Astrocyte of the spinal cord (primary cell): ENCODE measurements at regions not wholly inside any gene's neighbourhood (a gene's known extent, or its start where the extent isn't known, plus 50 kb on each side); places are given as distances from the start of the nearest gene placed in this dataset.

ENCODE experiments used
- DNase-seq: peaks from one replicate; pipeline ENCODE4 v3.0.0; 2011; ENCODE audit warnings: low read depth, low spot score
- H3K4me3 ChIP-seq: 2 replicates; pipeline ENCODE4 v1.5.1; 2011; ENCODE audit warnings: low read depth, mild to moderate bottlenecking, low read length, moderate library complexity
- in situ Hi-C: cut with HindIII; loops from 2 replicates; pipeline ENCODE4 v1.10.0; 2017; ENCODE audit warnings: low sequenced_read_pairs
- TF ChIP-seq, protein P1 (sequence below): IDR thresholded peaks from 2 replicates; pipeline ENCODE4 v1.5.1; 2012; ENCODE audit warnings: low read depth, mild to moderate bottlenecking, low read length, inconsistent platforms

DNA sequence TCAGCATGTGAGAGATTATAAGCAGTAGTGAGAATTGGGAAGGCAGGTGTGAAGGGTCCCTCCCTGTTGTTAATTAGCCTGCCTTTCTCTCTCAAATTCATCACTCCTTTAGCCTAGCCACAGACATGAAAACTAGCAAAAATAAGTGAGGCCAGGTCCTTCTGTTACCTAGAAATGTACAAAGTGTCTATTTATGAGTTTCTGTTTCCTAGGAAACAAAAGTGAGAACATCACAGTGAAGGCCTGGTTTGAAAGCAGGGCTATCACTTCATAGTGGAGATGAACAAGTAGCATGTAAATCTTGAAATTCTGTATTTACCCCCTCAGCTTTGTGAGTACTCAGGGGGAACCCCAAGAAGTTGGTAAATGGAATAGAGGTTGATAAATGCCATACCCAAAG is 78.2 kb upstream of the UMPS start:
- TF ChIP-seq, protein P1, sequence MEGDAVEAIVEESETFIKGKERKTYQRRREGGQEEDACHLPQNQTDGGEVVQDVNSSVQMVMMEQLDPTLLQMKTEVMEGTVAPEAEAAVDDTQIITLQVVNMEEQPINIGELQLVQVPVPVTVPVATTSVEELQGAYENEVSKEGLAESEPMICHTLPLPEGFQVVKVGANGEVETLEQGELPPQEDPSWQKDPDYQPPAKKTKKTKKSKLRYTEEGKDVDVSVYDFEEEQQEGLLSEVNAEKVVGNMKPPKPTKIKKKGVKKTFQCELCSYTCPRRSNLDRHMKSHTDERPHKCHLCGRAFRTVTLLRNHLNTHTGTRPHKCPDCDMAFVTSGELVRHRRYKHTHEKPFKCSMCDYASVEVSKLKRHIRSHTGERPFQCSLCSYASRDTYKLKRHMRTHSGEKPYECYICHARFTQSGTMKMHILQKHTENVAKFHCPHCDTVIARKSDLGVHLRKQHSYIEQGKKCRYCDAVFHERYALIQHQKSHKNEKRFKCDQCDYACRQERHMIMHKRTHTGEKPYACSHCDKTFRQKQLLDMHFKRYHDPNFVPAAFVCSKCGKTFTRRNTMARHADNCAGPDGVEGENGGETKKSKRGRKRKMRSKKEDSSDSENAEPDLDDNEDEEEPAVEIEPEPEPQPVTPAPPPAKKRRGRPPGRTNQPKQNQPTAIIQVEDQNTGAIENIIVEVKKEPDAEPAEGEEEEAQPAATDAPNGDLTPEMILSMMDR: no peak
- DNase-seq: no peak
- H3K4me3 ChIP-seq: no peak overlapping the region
- in situ Hi-C loops: no loop called here

DNA sequence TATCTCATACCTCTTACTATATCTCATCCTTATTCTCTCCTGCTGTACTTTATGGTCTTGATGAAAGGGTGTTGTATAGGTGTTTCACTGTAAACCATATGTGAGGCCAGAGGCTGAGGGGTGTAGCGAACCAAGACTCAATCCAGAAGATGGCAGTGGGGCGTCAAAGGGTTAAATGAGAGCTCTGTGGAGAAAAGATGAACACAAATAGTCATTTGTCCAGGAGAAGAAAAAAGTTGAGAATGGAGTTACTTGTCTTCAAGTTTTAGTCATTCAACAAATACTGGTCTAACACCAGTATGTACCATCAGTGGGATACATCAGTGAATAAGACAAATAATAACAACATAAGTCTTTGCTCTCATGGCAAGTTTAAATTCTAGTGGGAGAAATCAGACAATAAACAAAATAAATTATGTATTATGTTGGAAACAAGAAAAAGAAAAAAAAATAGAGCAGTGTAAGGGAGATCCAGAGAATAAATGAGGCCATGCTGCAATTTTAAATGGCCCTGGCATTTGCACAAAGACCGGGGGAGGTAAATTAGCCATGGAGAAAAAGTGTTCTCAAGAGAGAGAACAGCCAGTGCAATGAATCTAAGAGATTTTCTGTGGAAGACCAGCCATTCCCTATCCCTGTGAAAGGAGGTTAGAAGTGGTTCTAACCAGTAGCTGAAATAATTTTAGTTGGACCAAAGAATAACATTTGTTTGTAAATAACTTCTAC is 77.0 kb upstream of the UMPS start:
- no peak overlapping the region for H3K4me3 ChIP-seq
- TF ChIP-seq, protein P1: no peak
- in situ Hi-C loops: no loop called here
- no peak for DNase-seq

DNA sequence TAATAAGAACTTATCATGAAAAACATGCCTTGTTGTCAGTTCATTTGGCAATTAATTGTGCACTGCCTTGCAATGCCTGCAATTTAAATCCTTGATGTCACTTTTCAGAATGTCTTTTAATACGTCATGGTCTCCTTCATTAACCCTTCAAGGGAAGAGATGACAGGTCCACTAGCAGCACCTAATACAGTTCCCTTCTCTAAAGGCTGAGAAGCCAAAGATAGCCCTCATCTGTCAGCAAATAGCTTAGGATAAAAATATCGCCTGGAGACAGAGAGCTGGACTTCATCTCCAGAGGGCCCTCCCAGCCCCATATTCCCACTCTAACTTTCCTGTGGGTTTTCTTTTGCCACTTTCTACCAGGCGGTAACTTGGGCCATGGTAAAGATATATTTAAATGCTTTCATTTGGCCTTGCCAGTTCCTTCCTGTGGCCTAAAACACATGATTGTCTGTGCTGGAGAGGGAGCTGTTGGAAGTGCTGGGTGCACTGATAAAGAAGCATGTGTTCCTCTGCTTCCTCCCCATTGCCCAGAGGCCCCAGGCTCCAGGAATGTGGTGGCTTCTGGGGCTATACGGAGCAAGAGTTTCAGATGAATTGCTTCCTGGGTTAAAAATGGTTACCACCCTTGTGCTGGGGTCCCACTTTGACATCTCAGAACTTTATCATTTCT is 76.3 kb upstream of the UMPS start:
- H3K4me3 ChIP-seq: no peak overlapping the region
- no peak for DNase-seq
- in situ Hi-C loops: no loop called here
- TF ChIP-seq, protein P1: no peak

DNA sequence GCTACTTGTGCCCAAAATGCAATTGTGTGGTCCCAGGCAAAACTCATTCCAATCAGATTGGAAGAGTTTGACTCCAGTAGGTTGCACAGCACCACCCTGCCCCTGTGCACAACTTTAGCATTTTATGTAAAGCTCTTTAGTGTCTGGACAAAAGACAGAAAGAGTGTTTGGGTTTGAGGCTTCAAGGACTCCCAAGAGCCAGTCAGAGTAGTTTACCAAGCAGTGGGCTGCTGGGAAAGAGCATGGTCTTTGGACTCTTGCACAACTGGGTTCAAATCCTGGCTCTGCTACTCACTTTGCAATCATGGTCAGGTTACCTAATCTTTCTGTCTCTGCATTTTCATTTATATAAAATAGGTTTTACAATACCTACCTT is 75.8 kb upstream of the UMPS start:
- TF ChIP-seq, protein P1: no peak
- H3K4me3 ChIP-seq: no peak overlapping the region
- DNase-seq: no peak
- in situ Hi-C loops: no loop called here

DNA sequence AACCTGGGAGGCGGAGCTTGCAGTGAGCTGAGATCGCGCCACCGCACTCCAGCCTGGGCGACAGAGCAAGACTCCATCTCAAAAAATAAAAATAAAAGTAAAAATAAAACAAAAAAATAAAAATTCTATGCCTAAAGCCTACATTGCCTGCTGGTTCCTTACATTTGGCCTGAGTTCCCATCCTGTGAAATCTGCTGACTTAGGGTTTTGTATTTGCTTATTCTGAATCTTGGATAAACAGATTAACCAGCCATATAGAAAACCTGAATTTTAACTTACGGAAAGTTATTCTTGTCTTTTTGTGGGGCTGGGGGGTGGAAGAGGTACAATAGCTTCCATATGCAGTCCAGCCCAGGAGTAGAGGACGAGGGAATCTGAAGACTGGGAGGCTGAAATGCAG is 73.7 kb upstream of the UMPS start:
- in situ Hi-C loops: no loop called here
- no peak for DNase-seq
- TF ChIP-seq, protein P1: no peak
- H3K4me3 ChIP-seq: no peak overlapping the region

DNA sequence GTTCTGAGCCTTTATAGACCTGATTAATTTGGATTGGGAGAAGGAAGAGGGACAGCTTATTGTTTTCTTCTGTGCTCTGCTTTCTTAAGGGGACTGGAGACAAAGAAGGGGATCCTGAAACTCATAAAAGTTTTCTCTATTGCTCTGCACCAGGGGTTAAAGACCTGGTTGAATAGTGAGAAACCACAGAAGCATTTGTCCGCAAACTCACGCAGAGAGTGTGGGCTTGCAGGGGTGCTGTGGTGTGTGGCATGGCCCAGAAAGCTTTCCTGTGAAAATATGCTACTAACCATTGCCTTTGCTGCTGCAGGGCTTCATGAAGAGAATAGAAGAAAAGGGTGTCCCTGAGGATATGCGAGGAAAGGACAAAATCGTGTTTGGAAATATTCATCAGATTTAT is 73.1 kb upstream of the UMPS start:
- H3K4me3 ChIP-seq: no peak overlapping the region
- no peak for DNase-seq
- in situ Hi-C loops: no loop called here
- TF ChIP-seq, protein P1: no peak
